ENCODE measurements at regions not wholly inside any gene's neighbourhood (a gene's known extent, or its start where the extent isn't known, plus 50 kb on each side); places are given as distances from the start of the nearest gene placed in this dataset.

DNA sequence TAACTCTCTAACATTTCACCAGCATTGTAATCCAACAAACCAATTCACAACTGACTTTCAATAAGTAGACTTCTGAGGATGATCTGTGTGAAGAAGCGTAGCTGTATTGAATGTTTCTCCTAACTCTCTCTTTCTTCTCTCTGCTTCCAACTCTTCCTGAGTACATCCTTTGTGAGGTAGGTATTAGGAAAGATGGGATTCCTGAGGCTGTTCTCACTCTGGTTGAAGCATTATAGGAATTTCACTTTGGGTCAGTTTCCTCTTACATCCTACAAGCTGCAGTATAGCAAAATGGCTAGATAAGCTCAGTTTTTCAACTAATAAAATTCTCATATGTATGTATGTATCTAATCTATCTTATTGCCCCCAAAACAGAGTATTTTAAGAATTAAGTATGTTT, 702.8 kb downstream of the CETN3 start:
- Histone ChIP-seq H3K4me3 (ENCODE audit: insufficient read depth, low read depth, low read length, poor library complexity, severe bottlenecking) (no peak overlapping the region), H3K4me1 (ENCODE audit: control insufficient read depth, insufficient read depth, low read length, poor library complexity, severe bottlenecking) (no peaks in the 10 kb centered on the region), H3K9me3 (ENCODE audit: control insufficient read depth, low read length) (no peaks in the 10 kb centered on the region), H3K27me3 (replicated peaks; ENCODE audit: control insufficient read depth, insufficient read depth, low read length, poor library complexity, severe bottlenecking) (no peaks in the 10 kb centered on the region), H3K27ac (ENCODE audit: insufficient read depth, low read length, poor library complexity, severe bottlenecking) (no peak overlapping the region), H3K36me3 (ENCODE audit: control insufficient read depth, insufficient read depth, low read length) (no peaks in the 10 kb centered on the region)
- no peak for DNase-seq

DNA sequence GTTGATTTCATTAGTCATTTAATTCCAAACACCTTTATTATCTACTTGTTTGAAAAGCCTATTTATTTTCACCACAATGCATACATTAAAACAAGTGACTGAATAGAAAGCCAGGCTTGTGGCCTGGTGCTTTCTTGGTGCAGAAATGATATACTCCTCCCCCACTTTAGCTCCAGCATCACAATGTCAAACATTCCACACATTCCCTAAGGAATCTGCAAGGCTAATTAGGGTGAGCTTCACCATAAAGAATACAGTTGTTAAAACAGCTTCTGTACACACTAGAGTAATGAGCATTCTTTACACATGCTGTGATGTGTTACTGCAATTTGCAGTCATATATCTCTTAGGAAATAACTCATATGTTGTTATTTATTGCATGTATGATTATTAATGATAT, 705.7 kb downstream of the CETN3 start:
- DNase-seq: no peak
- no peaks in the 10 kb centered on the region for H3K4me1 ChIP-seq (ENCODE audit: control insufficient read depth, insufficient read depth, low read length, poor library complexity, severe bottlenecking)
- H3K9me3 ChIP-seq (ENCODE audit: control insufficient read depth, low read length): no peaks in the 10 kb centered on the region
- no peaks in the 10 kb centered on the region for H3K36me3 ChIP-seq (ENCODE audit: control insufficient read depth, insufficient read depth, low read length)
- H3K27me3 ChIP-seq (replicated peaks; ENCODE audit: control insufficient read depth, insufficient read depth, low read length, poor library complexity, severe bottlenecking): no peaks in the 10 kb centered on the region
- no peak overlapping the region for H3K4me3 ChIP-seq (ENCODE audit: insufficient read depth, low read depth, low read length, poor library complexity, severe bottlenecking)
- H3K27ac ChIP-seq (ENCODE audit: insufficient read depth, low read length, poor library complexity, severe bottlenecking): no peak overlapping the region

DNA sequence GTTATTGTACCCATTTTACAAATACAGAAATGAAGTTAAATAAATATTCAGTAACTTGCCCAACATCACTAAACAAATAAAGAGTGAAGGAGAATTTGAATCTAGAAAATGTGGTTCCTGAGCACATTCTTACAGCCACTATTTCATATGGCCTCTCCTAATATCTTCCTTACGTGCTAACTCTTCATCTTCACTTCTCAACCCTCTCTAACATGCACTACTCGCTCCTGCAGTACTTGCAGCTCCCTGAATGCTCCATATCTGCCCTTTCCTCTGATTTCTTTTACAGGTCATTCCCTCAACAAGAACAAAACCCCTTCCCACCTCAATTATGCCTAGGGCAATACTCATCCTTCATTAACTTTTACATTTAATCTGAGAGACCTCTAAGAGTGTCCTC, 711.5 kb downstream of the CETN3 start:
- no peaks in the 10 kb centered on the region for H3K36me3 ChIP-seq (ENCODE audit: control insufficient read depth, insufficient read depth, low read length)
- no peak overlapping the region for H3K27ac ChIP-seq (ENCODE audit: insufficient read depth, low read length, poor library complexity, severe bottlenecking)
- no peaks in the 10 kb centered on the region for H3K9me3 ChIP-seq (ENCODE audit: control insufficient read depth, low read length)
- no peaks in the 10 kb centered on the region for H3K27me3 ChIP-seq (replicated peaks; ENCODE audit: control insufficient read depth, insufficient read depth, low read length, poor library complexity, severe bottlenecking)
- H3K4me1 ChIP-seq (ENCODE audit: control insufficient read depth, insufficient read depth, low read length, poor library complexity, severe bottlenecking): no peaks in the 10 kb centered on the region
- H3K4me3 ChIP-seq (ENCODE audit: insufficient read depth, low read depth, low read length, poor library complexity, severe bottlenecking): no peak overlapping the region
- DNase-seq: no peak

DNA sequence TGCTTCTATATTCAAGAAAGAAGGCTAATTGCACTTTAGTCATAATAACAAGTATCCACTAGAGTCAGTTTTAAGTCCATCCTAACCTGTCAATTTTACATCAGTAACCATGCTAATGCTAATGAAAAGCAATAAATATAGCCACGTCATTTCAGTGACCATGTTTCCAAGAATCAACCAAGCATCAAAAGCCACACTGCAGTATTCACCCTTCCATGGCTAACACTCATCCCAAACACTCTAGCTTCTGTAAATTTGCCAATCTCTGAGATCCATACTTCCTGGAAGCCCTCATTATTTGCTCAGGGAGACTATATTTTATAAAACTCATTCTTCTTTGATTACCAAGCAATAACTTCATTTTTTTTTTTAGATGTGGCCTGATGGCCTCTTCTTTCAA, 712.0 kb downstream of the CETN3 start:
- Histone ChIP-seq H3K27me3 (replicated peaks; ENCODE audit: control insufficient read depth, insufficient read depth, low read length, poor library complexity, severe bottlenecking) (no peaks in the 10 kb centered on the region), H3K27ac (ENCODE audit: insufficient read depth, low read length, poor library complexity, severe bottlenecking) (no peak overlapping the region), H3K4me3 (ENCODE audit: insufficient read depth, low read depth, low read length, poor library complexity, severe bottlenecking) (no peak overlapping the region), H3K36me3 (ENCODE audit: control insufficient read depth, insufficient read depth, low read length) (no peaks in the 10 kb centered on the region), H3K9me3 (ENCODE audit: control insufficient read depth, low read length) (no peaks in the 10 kb centered on the region), H3K4me1 (ENCODE audit: control insufficient read depth, insufficient read depth, low read length, poor library complexity, severe bottlenecking) (no peaks in the 10 kb centered on the region)
- no peak for DNase-seq

DNA sequence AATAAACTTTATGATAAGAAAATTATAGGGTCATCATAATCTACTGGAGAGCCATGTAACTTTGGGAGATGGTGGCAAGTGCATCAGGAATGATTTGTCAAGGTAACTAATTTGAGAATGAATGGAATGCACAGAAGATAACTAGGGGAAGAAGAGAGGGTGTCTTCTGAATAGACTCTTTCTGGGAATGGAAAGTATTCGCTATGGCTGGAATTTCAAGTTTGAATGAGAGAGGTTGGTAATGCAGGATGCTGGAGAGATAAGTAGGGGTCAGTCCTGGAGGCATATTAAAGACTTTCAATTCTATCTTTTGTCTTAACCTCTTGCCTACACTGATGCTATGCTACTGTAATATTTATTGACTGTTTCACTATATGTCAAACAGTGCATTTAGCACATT, 714.2 kb downstream of the CETN3 start:
- Histone ChIP-seq H3K36me3 (ENCODE audit: control insufficient read depth, insufficient read depth, low read length) (no peaks in the 10 kb centered on the region), H3K4me1 (ENCODE audit: control insufficient read depth, insufficient read depth, low read length, poor library complexity, severe bottlenecking) (no peaks in the 10 kb centered on the region), H3K27ac (ENCODE audit: insufficient read depth, low read length, poor library complexity, severe bottlenecking) (no peak overlapping the region), H3K4me3 (ENCODE audit: insufficient read depth, low read depth, low read length, poor library complexity, severe bottlenecking) (no peak overlapping the region), H3K27me3 (replicated peaks; ENCODE audit: control insufficient read depth, insufficient read depth, low read length, poor library complexity, severe bottlenecking) (no peaks in the 10 kb centered on the region), H3K9me3 (ENCODE audit: control insufficient read depth, low read length) (no peaks in the 10 kb centered on the region)
- no peak for DNase-seq

DNA sequence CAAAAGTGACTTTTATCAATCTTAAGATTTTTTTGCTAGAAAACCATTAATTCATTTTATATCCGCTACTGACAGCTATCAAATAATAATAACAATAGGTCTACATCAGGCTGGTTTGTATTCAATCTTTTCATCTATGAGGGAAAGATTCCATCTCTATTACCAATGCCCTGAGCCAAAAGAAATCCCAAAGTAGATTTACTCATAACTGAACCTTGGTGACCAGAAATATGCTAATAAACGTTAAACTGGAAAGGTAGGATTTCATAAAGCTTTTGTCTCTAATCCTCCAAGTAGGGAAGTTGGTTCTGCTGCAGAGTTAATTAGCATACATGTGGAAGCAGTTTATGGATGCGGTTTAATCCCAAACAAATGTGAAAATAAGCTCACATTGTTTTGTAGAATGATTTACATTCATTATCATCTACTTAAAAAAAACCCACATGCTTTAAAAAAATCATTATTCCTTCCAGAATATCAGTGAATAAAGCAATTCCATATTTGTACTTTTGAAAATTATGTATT, 715.5 kb downstream of the CETN3 start:
- DNase-seq: no peak

DNA sequence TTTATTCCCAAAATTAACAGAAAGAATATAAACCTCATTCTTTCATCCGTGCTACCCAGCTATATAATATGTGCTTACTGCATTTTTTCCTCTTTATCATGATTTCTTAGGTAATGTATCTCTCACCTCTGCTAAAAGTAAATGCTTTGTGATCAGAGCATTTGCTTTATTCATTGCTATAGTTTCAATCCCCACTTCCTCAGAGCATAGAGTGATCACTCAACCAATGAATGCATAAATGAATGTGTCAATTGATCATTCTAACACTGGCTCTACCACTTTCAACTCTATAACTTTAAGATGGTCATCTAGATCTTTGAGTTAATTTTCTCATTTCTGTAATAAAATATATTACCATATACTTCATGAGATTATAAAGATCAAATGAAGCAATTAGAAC, 719.2 kb downstream of the CETN3 start:
- Histone ChIP-seq H3K27me3 (replicated peaks; ENCODE audit: control insufficient read depth, insufficient read depth, low read length, poor library complexity, severe bottlenecking) (no peaks in the 10 kb centered on the region), H3K4me3 (ENCODE audit: insufficient read depth, low read depth, low read length, poor library complexity, severe bottlenecking) (no peak overlapping the region), H3K27ac (ENCODE audit: insufficient read depth, low read length, poor library complexity, severe bottlenecking) (no peak overlapping the region), H3K9me3 (ENCODE audit: control insufficient read depth, low read length) (no peaks in the 10 kb centered on the region), H3K4me1 (ENCODE audit: control insufficient read depth, insufficient read depth, low read length, poor library complexity, severe bottlenecking) (no peaks in the 10 kb centered on the region), H3K36me3 (ENCODE audit: control insufficient read depth, insufficient read depth, low read length) (no peaks in the 10 kb centered on the region)
- DNase-seq: no peak

More for the DNA sequence above, 715.5 kb downstream of the CETN3 start:
- Histone ChIP-seq H3K4me1 (ENCODE audit: control insufficient read depth, insufficient read depth, low read length, poor library complexity, severe bottlenecking) (no peaks in the 10 kb centered on the region), H3K27me3 (replicated peaks; ENCODE audit: control insufficient read depth, insufficient read depth, low read length, poor library complexity, severe bottlenecking) (no peaks in the 10 kb centered on the region), H3K9me3 (ENCODE audit: control insufficient read depth, low read length) (no peaks in the 10 kb centered on the region), H3K36me3 (ENCODE audit: control insufficient read depth, insufficient read depth, low read length) (no peaks in the 10 kb centered on the region), H3K4me3 (ENCODE audit: insufficient read depth, low read depth, low read length, poor library complexity, severe bottlenecking) (no peak overlapping the region), H3K27ac (ENCODE audit: insufficient read depth, low read length, poor library complexity, severe bottlenecking) (no peak overlapping the region)

DNA sequence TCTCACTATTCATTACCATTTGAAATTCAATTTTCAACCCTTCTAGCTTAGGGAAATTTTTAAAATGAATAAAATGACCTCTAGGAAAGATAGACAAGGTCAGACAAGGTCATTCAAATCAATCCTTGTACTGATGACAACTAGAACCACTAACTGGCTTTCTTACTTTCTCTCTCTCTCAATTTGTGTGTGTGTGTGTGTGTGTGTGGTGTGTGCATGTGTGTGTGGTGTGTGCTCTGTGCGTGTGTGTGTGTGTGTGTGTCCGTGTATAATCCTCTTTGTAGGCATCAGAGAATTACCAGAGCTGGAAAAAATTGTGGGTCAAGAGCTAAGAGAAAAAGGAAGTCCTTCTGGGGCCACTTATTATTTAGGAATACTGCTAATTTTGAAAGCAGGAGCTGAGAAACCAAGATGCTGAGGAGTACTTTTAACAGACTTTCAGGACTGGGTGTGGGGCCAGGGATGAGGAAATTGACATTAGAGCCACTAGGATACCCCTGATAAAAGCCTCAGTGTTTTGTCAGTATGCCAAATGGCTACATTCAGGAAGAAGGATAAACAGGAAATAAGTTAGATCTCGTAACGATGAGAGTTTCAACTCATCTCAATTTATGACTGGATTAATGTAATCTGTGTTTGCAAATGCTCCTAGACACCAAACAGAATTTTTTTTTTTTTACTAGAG, 723.3 kb downstream of the CETN3 start:
- no peaks in the 10 kb centered on the region for H3K27me3 ChIP-seq (replicated peaks; ENCODE audit: control insufficient read depth, insufficient read depth, low read length, poor library complexity, severe bottlenecking)
- H3K36me3 ChIP-seq (ENCODE audit: control insufficient read depth, insufficient read depth, low read length): no peaks in the 10 kb centered on the region
- DNase-seq: no peak
- H3K4me3 ChIP-seq (ENCODE audit: insufficient read depth, low read depth, low read length, poor library complexity, severe bottlenecking): no peak overlapping the region
- no peak overlapping the region for H3K27ac ChIP-seq (ENCODE audit: insufficient read depth, low read length, poor library complexity, severe bottlenecking)
- H3K4me1 ChIP-seq (ENCODE audit: control insufficient read depth, insufficient read depth, low read length, poor library complexity, severe bottlenecking): no peaks in the 10 kb centered on the region
- H3K9me3 ChIP-seq (ENCODE audit: control insufficient read depth, low read length): no peaks in the 10 kb centered on the region

DNA sequence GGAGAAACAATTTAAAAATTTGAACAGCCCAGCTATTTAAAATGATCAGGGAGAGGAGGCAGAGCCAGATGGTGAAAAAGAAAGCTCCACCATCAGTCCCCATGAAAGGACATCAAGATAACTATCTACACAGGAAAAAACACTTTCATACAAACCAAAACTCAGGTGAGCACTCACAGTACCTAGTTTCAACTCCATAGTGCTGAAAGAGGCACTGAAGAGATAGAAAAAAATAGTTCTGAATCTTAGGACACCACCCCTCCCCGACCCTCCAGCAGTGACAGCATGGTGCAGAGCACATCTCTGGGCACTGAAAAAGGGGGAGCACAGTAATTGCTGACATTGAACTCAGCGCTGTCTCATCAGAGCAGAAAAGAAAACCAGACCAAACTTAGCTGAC, 732.9 kb downstream of the CETN3 start:
- no peaks in the 10 kb centered on the region for H3K4me1 ChIP-seq (ENCODE audit: control insufficient read depth, insufficient read depth, low read length, poor library complexity, severe bottlenecking)
- H3K36me3 ChIP-seq (ENCODE audit: control insufficient read depth, insufficient read depth, low read length): no peaks in the 10 kb centered on the region
- DNase-seq: no peak
- H3K9me3 ChIP-seq (ENCODE audit: control insufficient read depth, low read length): no peaks in the 10 kb centered on the region
- no peaks in the 10 kb centered on the region for H3K27me3 ChIP-seq (replicated peaks; ENCODE audit: control insufficient read depth, insufficient read depth, low read length, poor library complexity, severe bottlenecking)
- no peak overlapping the region for H3K27ac ChIP-seq (ENCODE audit: insufficient read depth, low read length, poor library complexity, severe bottlenecking)
- no peak overlapping the region for H3K4me3 ChIP-seq (ENCODE audit: insufficient read depth, low read depth, low read length, poor library complexity, severe bottlenecking)

DNA sequence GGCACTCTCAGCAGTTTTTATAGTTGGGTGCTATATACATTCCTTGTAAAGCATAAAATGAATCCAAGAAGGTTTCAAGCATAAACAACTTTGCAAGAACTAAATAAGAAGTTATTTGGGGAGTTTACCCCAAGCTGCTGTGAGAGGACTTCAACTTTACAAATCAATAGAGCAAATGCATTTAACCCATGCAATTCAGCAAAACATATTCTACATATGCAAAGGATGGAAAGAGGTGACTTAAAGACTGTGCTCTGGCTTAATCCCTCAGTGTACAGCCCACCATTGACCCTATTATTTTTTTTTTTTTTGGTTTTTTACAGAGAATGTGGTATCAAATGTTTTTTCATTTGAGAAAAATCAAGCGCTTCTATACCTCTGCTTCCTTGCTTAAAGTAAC, 736.5 kb downstream of the CETN3 start:
- Histone ChIP-seq H3K36me3 (ENCODE audit: control insufficient read depth, insufficient read depth, low read length) (no peaks in the 10 kb centered on the region), H3K27me3 (replicated peaks; ENCODE audit: control insufficient read depth, insufficient read depth, low read length, poor library complexity, severe bottlenecking) (no peaks in the 10 kb centered on the region), H3K27ac (ENCODE audit: insufficient read depth, low read length, poor library complexity, severe bottlenecking) (no peak overlapping the region), H3K4me1 (ENCODE audit: control insufficient read depth, insufficient read depth, low read length, poor library complexity, severe bottlenecking) (no peaks in the 10 kb centered on the region), H3K9me3 (ENCODE audit: control insufficient read depth, low read length) (no peaks in the 10 kb centered on the region), H3K4me3 (ENCODE audit: insufficient read depth, low read depth, low read length, poor library complexity, severe bottlenecking) (no peak overlapping the region)
- DNase-seq: no peak

Measured in effector memory CD4-positive, alpha-beta T cell (primary cell).